PC-3 (cell line): ENCODE measurements at regions not wholly inside any gene's neighbourhood (a gene's known extent, or its start where the extent isn't known, plus 50 kb on each side); places are given as distances from the start of the nearest gene placed in this dataset.

Experiments used
- ATAC-seq: fragments of 200-7000 bp; cut with Tn5 transposase; 2 replicates; pipeline ENCODE4 v1.9.1; 2020; ENCODE audit warnings: mild to moderate bottlenecking, moderate library complexity
- BruUV-seq: library from RNA; stranded (reverse); fragments of 400-500 nt; replicated peaks from 2 replicates; lab custom pipeline; 2021; lab: Mats Ljungman, UMichigan
- CTCF ChIA-PET: fragments of 300-600 bp; sonication (Branson Sonifier 250); formaldehyde crosslinking; loops from one replicate; lab custom pipeline; 2022; ENCODE audit warnings: antibody characterized with exemption; lab: Charles Lee
- POLR2A ChIA-PET: fragments of 300-600 bp; sonication (Branson Sonifier 250); formaldehyde crosslinking; loops from one replicate; lab custom pipeline; 2022; ENCODE audit warnings: antibody characterized with exemption; ENCODE audit not compliant: unreplicated experiment; lab: Charles Lee
- DNase-seq: peaks from one replicate; pipeline ENCODE4 v3.0.0-alpha.2; 2015
- H2AFZ ChIP-seq: fragments of 300-600 bp; sonication (generic); 2 replicates; pipeline ENCODE4 v1.6.0; 2016; ENCODE audit warnings: antibody characterized with exemption, low read length
- H3F3A ChIP-seq: fragments of 300-600 bp; sonication (generic); one replicate; pipeline ENCODE4 v1.6.0; 2017; ENCODE audit warnings: antibody characterized with exemption, low read length, control low read depth, mild to moderate bottlenecking; ENCODE audit not compliant: unreplicated experiment
- H3K27ac ChIP-seq: fragments of 300-600 bp; sonication (generic); 2 replicates; pipeline ENCODE4 v1.5.1; 2016; ENCODE audit warnings: mild to moderate bottlenecking, low read length
- H3K27me3 ChIP-seq: fragments of 300-600 bp; sonication (generic); 2 replicates; pipeline ENCODE4 v1.6.1; 2016; ENCODE audit warnings: low read length, mixed read lengths
- H3K36me3 ChIP-seq: fragments of 300-600 bp; sonication (generic); 2 replicates; pipeline ENCODE4 v1.6.1; 2016; ENCODE audit warnings: low read depth, mixed run types, low read length, mixed read lengths
- H3K4me1 ChIP-seq: fragments of 300-600 bp; sonication (generic); 2 replicates; pipeline ENCODE4 v1.5.1; 2016; ENCODE audit warnings: low read length; ENCODE audit not compliant: insufficient read depth
- H3K4me2 ChIP-seq: fragments of 300-600 bp; sonication (generic); 2 replicates; pipeline ENCODE4 v1.6.0; 2016; ENCODE audit warnings: low read length
- H3K4me3 ChIP-seq: fragments of 300-600 bp; sonication (generic); 2 replicates; pipeline ENCODE4 v1.5.1; 2016; ENCODE audit warnings: mild to moderate bottlenecking, low read length, mixed read lengths
- H3K79me2 ChIP-seq: fragments of 300-600 bp; sonication (generic); 2 replicates; pipeline ENCODE4 v1.6.1; 2017; ENCODE audit warnings: low read length, mixed read lengths
- H3K9ac ChIP-seq: fragments of 300-600 bp; sonication (generic); 2 replicates; pipeline ENCODE4 v1.6.0; 2016; ENCODE audit warnings: mild to moderate bottlenecking, low read length
- H3K9me2 ChIP-seq: fragments of 300-600 bp; sonication (generic); replicated peaks from 2 replicates; pipeline ENCODE4 v1.6.1; 2016; ENCODE audit warnings: mixed run types, low read length, mixed read lengths
- H3K9me3 ChIP-seq: fragments of 300-600 bp; sonication (generic); 2 replicates; pipeline ENCODE4 v1.6.1; 2016; ENCODE audit warnings: low read length, mixed read lengths
- H4K20me1 ChIP-seq: fragments of 300-600 bp; sonication (generic); 2 replicates; pipeline ENCODE4 v1.6.1; 2016; ENCODE audit warnings: low read length, mixed read lengths
- EZH2 ChIP-seq: fragments of 300-600 bp; sonication (generic); IDR thresholded peaks from one replicate; pipeline ENCODE4 v1.6.1; 2017; ENCODE audit warnings: antibody characterized with exemption, mild to moderate bottlenecking, low read length; ENCODE audit not compliant: unreplicated experiment
- EZH2phosphoT487 ChIP-seq: fragments of 300-600 bp; sonication (generic); IDR thresholded peaks from 2 replicates; pipeline ENCODE4 v1.6.1; 2018; ENCODE audit warnings: mild to moderate bottlenecking, antibody characterized with exemption, low read length, borderline replicate concordance
- intact Hi-C: fragments of 100-400 bp; cut with micrococcal nuclease; formaldehyde crosslinking; loops from 2 replicates; pipeline ENCODE4 v1.9.0; 2023
- TF ChIP-seq, protein P1 (sequence below): fragments of 300-600 bp; sonication (generic); conservative IDR thresholded peaks from 2 replicates; pipeline ENCODE4 v1.5.1; 2017; ENCODE audit warnings: antibody characterized with exemption, low read depth, mild to moderate bottlenecking, low read length

DNA sequence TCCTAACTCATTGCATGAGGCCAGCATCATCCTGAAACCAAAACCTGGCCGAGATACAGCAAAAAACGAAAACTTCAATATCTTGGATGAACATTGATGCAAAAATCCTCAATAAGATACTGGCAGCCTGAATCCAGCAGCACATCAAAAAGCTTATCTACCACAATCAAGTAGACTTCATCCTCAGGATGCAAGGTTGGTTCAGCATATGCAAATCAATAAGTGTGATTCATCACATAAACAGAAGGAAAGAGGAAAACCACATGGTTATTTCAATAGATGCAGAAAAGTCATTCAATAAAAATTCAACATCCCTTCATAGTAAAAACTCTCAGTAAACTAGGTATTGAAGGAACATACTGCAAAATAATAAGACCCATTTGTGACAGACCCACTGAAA is 56.5 kb upstream of the PPFIA2 start:
- CTCF ChIA-PET: no interaction called here
- no peaks in the 10 kb centered on the region for H3K27me3 ChIP-seq
- ATAC-seq (no peak), DNase-seq (no peak)
- no peaks in the 10 kb centered on the region for H4K20me1 ChIP-seq
- H3K9ac ChIP-seq: no peak overlapping the region
- no peak overlapping the region for H2AFZ ChIP-seq
- BruUV-seq: no TSS peak
- no peaks in the 10 kb centered on the region for H3K4me1 ChIP-seq
- H3K4me3 ChIP-seq: no peak overlapping the region
- TF ChIP-seq EZH2: no peak
- no peak for TF ChIP-seq EZH2phosphoT487
- TF ChIP-seq, protein P1, sequence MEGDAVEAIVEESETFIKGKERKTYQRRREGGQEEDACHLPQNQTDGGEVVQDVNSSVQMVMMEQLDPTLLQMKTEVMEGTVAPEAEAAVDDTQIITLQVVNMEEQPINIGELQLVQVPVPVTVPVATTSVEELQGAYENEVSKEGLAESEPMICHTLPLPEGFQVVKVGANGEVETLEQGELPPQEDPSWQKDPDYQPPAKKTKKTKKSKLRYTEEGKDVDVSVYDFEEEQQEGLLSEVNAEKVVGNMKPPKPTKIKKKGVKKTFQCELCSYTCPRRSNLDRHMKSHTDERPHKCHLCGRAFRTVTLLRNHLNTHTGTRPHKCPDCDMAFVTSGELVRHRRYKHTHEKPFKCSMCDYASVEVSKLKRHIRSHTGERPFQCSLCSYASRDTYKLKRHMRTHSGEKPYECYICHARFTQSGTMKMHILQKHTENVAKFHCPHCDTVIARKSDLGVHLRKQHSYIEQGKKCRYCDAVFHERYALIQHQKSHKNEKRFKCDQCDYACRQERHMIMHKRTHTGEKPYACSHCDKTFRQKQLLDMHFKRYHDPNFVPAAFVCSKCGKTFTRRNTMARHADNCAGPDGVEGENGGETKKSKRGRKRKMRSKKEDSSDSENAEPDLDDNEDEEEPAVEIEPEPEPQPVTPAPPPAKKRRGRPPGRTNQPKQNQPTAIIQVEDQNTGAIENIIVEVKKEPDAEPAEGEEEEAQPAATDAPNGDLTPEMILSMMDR: no peak
- H3K4me2 ChIP-seq: no peak overlapping the region
- H3K9me3 ChIP-seq: no peaks in the 10 kb centered on the region
- H3K79me2 ChIP-seq: no peaks in the 10 kb centered on the region
- no peaks in the 10 kb centered on the region for H3K36me3 ChIP-seq
- H3K9me2 ChIP-seq: no peaks in the 10 kb centered on the region
- H3K27ac ChIP-seq: no peak overlapping the region
- intact Hi-C loops: no loop called here
- H3F3A ChIP-seq: no peaks in the 10 kb centered on the region
- POLR2A ChIA-PET: no interaction called here

DNA sequence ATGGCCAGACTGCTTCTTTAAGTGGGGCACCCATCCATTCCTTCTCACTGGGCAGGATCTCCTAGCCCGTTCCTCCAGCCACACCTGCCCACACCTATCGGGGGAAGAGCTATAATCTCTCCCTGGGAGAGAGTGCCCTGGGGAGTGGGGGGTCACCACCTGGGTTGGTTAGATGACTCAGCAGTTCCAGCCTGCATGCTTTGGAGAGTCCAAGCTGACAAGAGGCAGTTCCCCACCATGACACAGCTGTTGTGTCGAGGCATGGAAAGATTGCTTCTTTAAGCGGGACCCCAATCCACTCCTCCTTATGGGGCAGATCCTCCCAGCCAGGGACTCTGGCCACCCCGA is 52.6 kb upstream of the PPFIA2 start:
- Histone ChIP-seq H3K9me2 (no peaks in the 10 kb centered on the region), H4K20me1 (no peaks in the 10 kb centered on the region), H3K79me2 (no peaks in the 10 kb centered on the region), H3K9ac (no peak overlapping the region), H3K9me3 (0 out of 2 replicates have a peak, but pooled peaks cover 4% of the 10 kb centered on the region), H3K4me2 (no peak overlapping the region), H3K27me3 (no peaks in the 10 kb centered on the region), H3K36me3 (no peaks in the 10 kb centered on the region), H3K4me1 (no peaks in the 10 kb centered on the region), H3K27ac (no peak overlapping the region), H3F3A (no peaks in the 10 kb centered on the region), H2AFZ (no peak overlapping the region), H3K4me3 (no peak overlapping the region)
- ChIA-PET POLR2A (no interaction called here), CTCF (no interaction called here)
- TF ChIP-seq EZH2phosphoT487 (no peak), EZH2 (no peak)
- TF ChIP-seq, protein P1: no peak
- no peak for ATAC-seq
- no peak for DNase-seq
- intact Hi-C loops: no loop called here
- BruUV-seq: no TSS peak

DNA sequence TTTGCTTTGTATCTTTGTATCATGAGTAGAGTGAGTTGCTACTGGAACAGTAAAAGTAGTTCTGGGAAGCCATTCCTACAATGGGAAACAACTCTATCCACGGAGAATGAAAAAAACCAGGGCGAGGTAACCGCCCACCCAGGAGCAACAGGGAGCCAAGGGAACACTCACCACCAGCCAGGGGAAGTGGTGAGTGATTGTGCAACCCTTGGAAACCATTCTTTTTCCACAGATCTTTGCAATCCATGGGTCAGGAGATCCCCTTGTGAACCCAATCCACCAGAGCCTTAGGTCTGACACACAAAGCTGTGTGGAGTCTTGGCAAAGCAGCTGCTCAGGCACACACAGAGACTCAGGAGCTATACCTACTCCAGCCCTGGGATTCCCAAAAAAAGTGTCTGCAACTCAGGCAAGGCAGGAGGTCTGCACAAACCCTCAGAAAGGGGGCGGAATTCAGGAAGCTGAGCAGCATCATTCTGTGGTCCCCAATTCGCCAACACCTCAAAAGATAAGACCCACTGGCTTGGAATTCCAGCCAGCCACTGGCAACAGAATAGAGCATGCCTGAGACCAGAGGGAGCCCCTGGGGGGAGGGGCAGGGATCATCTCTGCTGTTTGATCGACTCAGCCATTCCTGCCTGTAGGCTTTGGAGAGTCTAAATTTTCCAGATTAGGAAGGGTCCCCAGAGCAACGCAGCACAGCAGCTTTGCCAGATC is 52.1 kb upstream of the PPFIA2 start:
- CTCF ChIA-PET: no interaction called here
- no peak overlapping the region for H3K4me3 ChIP-seq

More for the DNA sequence above, 52.1 kb upstream of the PPFIA2 start:
- intact Hi-C loops: no loop called here
- H3K4me2 ChIP-seq: no peak overlapping the region
- DNase-seq: no peak
- no peak for TF ChIP-seq EZH2phosphoT487
- TF ChIP-seq, protein P1: no peak
- H4K20me1 ChIP-seq: no peaks in the 10 kb centered on the region
- no TSS peak for BruUV-seq
- H3K27ac ChIP-seq: no peak overlapping the region
- POLR2A ChIA-PET: no interaction called here
- ATAC-seq: no peak
- no peak overlapping the region for H3K9ac ChIP-seq
- no peak overlapping the region for H2AFZ ChIP-seq
- H3F3A ChIP-seq: no peaks in the 10 kb centered on the region
- no peaks in the 10 kb centered on the region for H3K27me3 ChIP-seq
- H3K9me3 ChIP-seq: 0 out of 2 replicates have a peak, but pooled peaks cover 4% of the 10 kb centered on the region
- no peaks in the 10 kb centered on the region for H3K4me1 ChIP-seq
- no peaks in the 10 kb centered on the region for H3K79me2 ChIP-seq
- H3K9me2 ChIP-seq: no peaks in the 10 kb centered on the region
- H3K36me3 ChIP-seq: no peaks in the 10 kb centered on the region
